Sigmoid colon (tissue), 6 donors: ENCODE measurements at regions not wholly inside any gene's neighbourhood (a gene's known extent, or its start where the extent isn't known, plus 50 kb on each side); places are given as distances from the start of the nearest gene placed in this dataset.

Experiments
- DNase-seq: peaks from one replicate; pipeline ENCODE4 v3.0.0-alpha.2; 2019
- H3K27ac ChIP-seq, 4 donors: fragments of 200-600 bp; sonication (generic); one replicate each; pipeline ENCODE4 v1.5.1; 2016 to 2019; ENCODE audit warnings: mild to moderate bottlenecking in 1 of 4
- H3K27me3 ChIP-seq, 3 donors: fragments of 200-600 bp; sonication (generic); one replicate each; pipeline ENCODE4 v1.5.1; 2019; ENCODE audit warnings: mild to moderate bottlenecking in 1 of 3
- H3K36me3 ChIP-seq, 4 donors: fragments of 200-600 bp; sonication (generic); one replicate each; pipeline ENCODE4 v1.5.1; 2016 to 2019
- H3K4me1 ChIP-seq, 4 donors: fragments of 200-600 bp; sonication (generic); one replicate each; pipeline ENCODE4 v1.5.1; 2017 to 2019
- H3K4me3 ChIP-seq, 4 donors: fragments of 200-600 bp; sonication (generic); one replicate each; pipeline ENCODE4 v1.5.1; 2017 to 2019; ENCODE audit warnings: mild to moderate bottlenecking in 2 of 4, moderate library complexity in 1 of 4
- H3K9me3 ChIP-seq, 4 donors: fragments of 200-600 bp in 3 of 4; sonication (generic) in 3 of 4; one replicate each; pipeline versions ENCODE4 v1.5.1 to v1.6.1; 2013 to 2019
- CTCF ChIP-seq, 4 experiments: fragments of 450-650 bp in 3 of 4; fragments of 200-600 bp in 1 of 4; IDR thresholded peaks; one replicate each; pipeline ENCODE4 v1.5.1; 2016 to 2019; ENCODE audit warnings: antibody characterized with exemption in 4 of 4, mild to moderate bottlenecking in 3 of 4, moderate library complexity in 2 of 4
- EP300 ChIP-seq, 4 donors: sonication (generic); formaldehyde crosslinking; IDR thresholded peaks; one replicate each; pipeline ENCODE4 v1.6.1; 2017; ENCODE audit warnings: antibody characterized with exemption in 4 of 4
- POLR2A ChIP-seq, 2 donors: fragments of 450-650 bp; IDR thresholded peaks; one replicate each; pipeline ENCODE4 v1.6.1; 2016; ENCODE audit warnings: antibody characterized with exemption in 2 of 2, mild to moderate bottlenecking in 2 of 2, moderate library complexity in 2 of 2
- POLR2AphosphoS5 ChIP-seq, 4 donors: sonication (generic); formaldehyde crosslinking; IDR thresholded peaks; one replicate each; pipeline ENCODE4 v1.6.1; 2017; ENCODE audit warnings: antibody characterized with exemption in 4 of 4
- WGBS, 2 donors: extraction: QIAGEN DNeasy Blood & Tissue Kit; methylation state at CpG; one replicate each; pipeline ENCODE4 v1.1.7; 2013; 5-methylcytosine and 5-hydroxymethylcytosine counted together
- intact Hi-C: fragments of 100-400 bp; cut with DNase I; formaldehyde crosslinking; loops from one replicate; pipeline ENCODE4 v1.15.1; 2023
- donor health status: healthy with polysubstance abuse.
- donor health status: healthy.

- 95 to 98% methylated on average over 2 of the region's 2 CpGs for WGBS, 2 donors
- Histone ChIP-seq H3K4me1 (no peaks in the 10 kb centered on the region), H3K4me3 (no peak overlapping the region), H3K27me3 (no peaks in the 10 kb centered on the region), H3K9me3 (no peaks in the 10 kb centered on the region), H3K27ac (no peak overlapping the region), H3K36me3 (no peaks in the 10 kb centered on the region)
- no peak for DNase-seq
- TF ChIP-seq EP300 (IDR thresholded peaks at IDR 0.05), result no peak
- TF ChIP-seq CTCF (IDR thresholded peaks at IDR 0.05), result no peak
- no peak for TF ChIP-seq POLR2A (IDR thresholded peaks at IDR 0.05)
- no peak for TF ChIP-seq POLR2AphosphoS5 (IDR thresholded peaks at IDR 0.05)
- intact Hi-C loops, result no loop called here
Observed at GRCh38 chr3:74370342-74370741, 244.1 kb downstream of the CNTN3 start.

GRCh38 chr3:74366331-74366730 is 248.1 kb downstream of the CNTN3 start:
- intact Hi-C loops, result no loop called here
- DNase-seq, result no peak
- H3K27me3 ChIP-seq, result no peaks in the 10 kb centered on the region
- TF ChIP-seq POLR2A (IDR thresholded peaks at IDR 0.05) (no peak), POLR2AphosphoS5 (IDR thresholded peaks at IDR 0.05) (no peak), EP300 (IDR thresholded peaks at IDR 0.05) (no peak), CTCF (IDR thresholded peaks at IDR 0.05) (no peak)
- no peaks in the 10 kb centered on the region for H3K9me3 ChIP-seq
- no peaks in the 10 kb centered on the region for H3K4me1 ChIP-seq
- no peak overlapping the region for H3K4me3 ChIP-seq
- H3K36me3 ChIP-seq, result no peaks in the 10 kb centered on the region
- H3K27ac ChIP-seq, result no peak overlapping the region
- 91 to 93% methylated on average over 1 of the region's 1 CpG for WGBS, 2 donors

GRCh38 chr3:74363346-74363745 is 251.1 kb downstream of the CNTN3 start:
- no peak for DNase-seq
- no peaks in the 10 kb centered on the region for H3K36me3 ChIP-seq
- 89 to 94% methylated on average over 1 of the region's 1 CpG for WGBS, 2 donors
- H3K4me1 ChIP-seq, result no peaks in the 10 kb centered on the region
- no peaks in the 10 kb centered on the region for H3K9me3 ChIP-seq
- TF ChIP-seq EP300 (IDR thresholded peaks at IDR 0.05), result no peak
- TF ChIP-seq POLR2AphosphoS5 (IDR thresholded peaks at IDR 0.05), result no peak
- TF ChIP-seq CTCF (IDR thresholded peaks at IDR 0.05), result no peak
- TF ChIP-seq POLR2A (IDR thresholded peaks at IDR 0.05), result no peak
- H3K4me3 ChIP-seq, result no peak overlapping the region
- intact Hi-C loops, result no loop called here
- H3K27me3 ChIP-seq, result no peaks in the 10 kb centered on the region
- no peak overlapping the region for H3K27ac ChIP-seq

GRCh38 chr3:74360406-74360805 is 254.1 kb downstream of the CNTN3 start:
- Histone ChIP-seq H3K27me3 (no peaks in the 10 kb centered on the region), H3K4me1 (no peaks in the 10 kb centered on the region), H3K4me3 (no peak overlapping the region), H3K36me3 (no peaks in the 10 kb centered on the region), H3K9me3 (no peaks in the 10 kb centered on the region), H3K27ac (no peak overlapping the region)
- intact Hi-C loops, result no loop called here
- TF ChIP-seq POLR2AphosphoS5 (IDR thresholded peaks at IDR 0.05), result no peak
- TF ChIP-seq CTCF (IDR thresholded peaks at IDR 0.05), result no peak
- TF ChIP-seq POLR2A (IDR thresholded peaks at IDR 0.05), result no peak
- TF ChIP-seq EP300 (IDR thresholded peaks at IDR 0.05), result no peak
- no peak for DNase-seq

- 83 to 92% methylated on average over 6 of the region's 6 CpGs for whole genome bisulfite sequencing, 2 donors
- no peak for DNase-seq
- TF ChIP-seq POLR2AphosphoS5 (IDR thresholded peaks at IDR 0.05) (no peak), EP300 (IDR thresholded peaks at IDR 0.05) (no peak), CTCF (IDR thresholded peaks at IDR 0.05) (no peak), POLR2A (IDR thresholded peaks at IDR 0.05) (no peak)
- Histone ChIP-seq H3K36me3 (no peaks in the 10 kb centered on the region), H3K27me3 (no peaks in the 10 kb centered on the region), H3K4me1 (no peaks in the 10 kb centered on the region), H3K27ac (no peak overlapping the region), H3K4me3 (no peak overlapping the region), H3K9me3 (no peaks in the 10 kb centered on the region)
- intact Hi-C loops, result no loop called here
Observed at GRCh38 chr3:74357881-74358280, 256.6 kb downstream of the CNTN3 start.
